ENCODE measurements at regions not wholly inside any gene's neighbourhood (a gene's known extent, or its start where the extent isn't known, plus 50 kb on each side); places are given as distances from the start of the nearest gene placed in this dataset.

- Histone ChIP-seq H3K27ac (ENCODE audit: low read depth, low read length, severe bottlenecking) (no peak overlapping the region), H3K4me1 (ENCODE audit: control insufficient read depth, insufficient read depth, low read length, poor library complexity, severe bottlenecking) (peaks cover 6% of the 10 kb centered on the region), H3K9me3 (ENCODE audit: control insufficient read depth, low read length) (no peaks in the 10 kb centered on the region), H3K36me3 (ENCODE audit: control insufficient read depth, insufficient read depth, low read length) (no peaks in the 10 kb centered on the region), H3K4me3 (ENCODE audit: extremely low read depth, insufficient read depth, low read length, poor library complexity, severe bottlenecking) (no peak overlapping the region)
- 100% methylated on average over 1 of the region's 4 CpGs for WGBS, 2 experiments (ENCODE audit: insufficient coverage in 2 of 2)
These were observed 104.9 kb upstream of the MBL2 start for GRCh38 chr10:52877451-52877850.

DNA sequence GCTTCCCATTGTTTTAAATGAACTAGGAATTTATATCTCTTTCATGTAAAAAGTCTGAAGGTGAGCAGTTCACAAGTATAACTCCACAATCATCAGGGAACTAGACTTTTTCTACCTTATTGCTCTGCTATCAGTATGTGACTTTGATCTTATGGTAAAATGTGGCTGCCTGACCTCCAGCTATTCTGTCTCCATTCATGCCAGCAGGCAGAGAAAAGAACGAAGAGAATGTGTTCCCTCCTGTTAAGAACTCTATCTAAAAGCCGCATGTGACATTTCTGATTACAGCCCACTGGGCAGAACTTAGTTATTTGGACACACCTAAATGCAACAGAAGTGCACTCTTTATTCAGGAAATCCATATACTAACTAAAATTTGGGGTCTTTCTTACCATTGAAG lies 102.8 kb upstream of the MBL2 start:
- 56 to 65% methylated on average over 1 to 2 of the region's 2 CpGs for WGBS, 2 experiments (ENCODE audit: insufficient coverage in 2 of 2)
- Histone ChIP-seq H3K4me3 (ENCODE audit: extremely low read depth, insufficient read depth, low read length, poor library complexity, severe bottlenecking) (no peak overlapping the region), H3K9me3 (ENCODE audit: control insufficient read depth, low read length) (peaks cover 2% of the 10 kb centered on the region), H3K27ac (ENCODE audit: low read depth, low read length, severe bottlenecking) (no peak overlapping the region), H3K36me3 (ENCODE audit: control insufficient read depth, insufficient read depth, low read length) (no peaks in the 10 kb centered on the region), H3K4me1 (ENCODE audit: control insufficient read depth, insufficient read depth, low read length, poor library complexity, severe bottlenecking) (no peaks in the 10 kb centered on the region)

- WGBS, 2 experiments (ENCODE audit: insufficient coverage in 2 of 2): 80 to 84% methylated on average over 4 of the region's 4 CpGs
- Histone ChIP-seq H3K4me1 (ENCODE audit: control insufficient read depth, insufficient read depth, low read length, poor library complexity, severe bottlenecking) (no peaks in the 10 kb centered on the region), H3K36me3 (ENCODE audit: control insufficient read depth, insufficient read depth, low read length) (no peaks in the 10 kb centered on the region), H3K9me3 (ENCODE audit: control insufficient read depth, low read length) (peaks cover 7% of the 10 kb centered on the region), H3K27ac (ENCODE audit: low read depth, low read length, severe bottlenecking) (no peak overlapping the region), H3K4me3 (ENCODE audit: extremely low read depth, insufficient read depth, low read length, poor library complexity, severe bottlenecking) (no peak overlapping the region)
These were observed 102.0 kb upstream of the MBL2 start for GRCh38 chr10:52874581-52874980.

DNA sequence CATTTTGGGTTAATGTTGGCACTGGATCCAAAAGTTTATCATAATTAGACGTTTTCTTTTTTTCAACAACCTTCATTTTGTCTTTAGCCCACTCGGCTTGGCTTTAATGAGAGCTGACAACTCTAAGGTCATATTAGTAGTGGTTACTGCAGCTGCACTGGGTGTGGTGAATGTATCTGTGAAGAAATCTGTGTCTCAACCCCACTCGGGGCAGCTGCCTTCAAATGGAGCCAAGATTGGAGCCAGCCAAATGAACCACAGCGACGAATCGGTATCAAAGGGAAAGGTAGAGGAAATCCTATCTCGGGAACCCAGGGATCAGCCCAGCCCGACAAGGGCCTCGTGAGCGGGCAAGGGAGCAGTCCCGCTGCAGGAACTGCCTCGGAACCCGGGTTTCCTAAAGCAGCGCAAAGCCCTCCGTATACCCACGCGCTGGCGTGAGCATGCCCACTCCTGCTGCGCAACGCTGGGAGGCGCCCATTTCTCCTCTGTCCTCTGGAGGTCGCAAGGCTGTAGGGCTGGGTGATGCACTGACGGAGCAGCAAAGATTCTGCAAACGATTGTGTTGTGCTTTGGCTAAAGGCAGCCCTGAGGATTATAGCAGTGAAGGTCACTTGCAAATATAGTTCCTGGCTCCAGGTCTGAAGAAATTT lies 98.7 kb upstream of the MBL2 start:
- H3K36me3 ChIP-seq (ENCODE audit: control insufficient read depth, insufficient read depth, low read length): no peaks in the 10 kb centered on the region
- H3K4me3 ChIP-seq (ENCODE audit: extremely low read depth, insufficient read depth, low read length, poor library complexity, severe bottlenecking): no peak overlapping the region
- 89 to 91% methylated on average over 22 of the region's 24 CpGs for WGBS, 2 experiments (ENCODE audit: insufficient coverage in 2 of 2)
- H3K4me1 ChIP-seq (ENCODE audit: control insufficient read depth, insufficient read depth, low read length, poor library complexity, severe bottlenecking): no peaks in the 10 kb centered on the region
- H3K27ac ChIP-seq (ENCODE audit: low read depth, low read length, severe bottlenecking): no peak overlapping the region
- peaks cover 29% of the 10 kb centered on the region for H3K9me3 ChIP-seq (ENCODE audit: control insufficient read depth, low read length)

GRCh38 chr10:52870562-52870961 lies 98.0 kb upstream of the MBL2 start:
- WGBS, 2 experiments (ENCODE audit: insufficient coverage in 2 of 2): no CpG with 5 or more reads among the region's 3 CpGs
- Histone ChIP-seq H3K4me1 (ENCODE audit: control insufficient read depth, insufficient read depth, low read length, poor library complexity, severe bottlenecking) (no peaks in the 10 kb centered on the region), H3K36me3 (ENCODE audit: control insufficient read depth, insufficient read depth, low read length) (no peaks in the 10 kb centered on the region), H3K4me3 (ENCODE audit: extremely low read depth, insufficient read depth, low read length, poor library complexity, severe bottlenecking) (no peak overlapping the region), H3K27ac (ENCODE audit: low read depth, low read length, severe bottlenecking) (no peak overlapping the region), H3K9me3 (ENCODE audit: control insufficient read depth, low read length) (peaks cover 29% of the 10 kb centered on the region)

DNA sequence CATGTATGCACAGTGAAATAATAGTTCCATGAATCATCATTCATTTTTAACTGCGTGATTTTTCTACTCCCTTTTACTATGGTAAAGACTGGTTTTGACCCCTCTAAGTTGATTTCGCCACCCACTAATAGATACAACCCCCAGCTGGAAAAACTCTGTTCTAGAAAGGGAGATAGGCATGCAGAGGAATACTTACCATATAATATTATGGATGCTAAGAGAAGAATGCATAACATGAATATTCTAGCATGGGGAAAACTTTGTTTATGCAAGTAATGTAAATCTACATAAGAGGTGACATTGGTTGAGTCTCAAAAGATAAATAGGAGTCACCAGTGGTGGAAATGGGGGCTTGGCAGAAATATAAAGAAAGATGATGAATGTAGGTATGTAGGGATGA lies 97.3 kb upstream of the MBL2 start:
- no CpG with 5 or more reads among the region's 2 CpGs for WGBS, 2 experiments (ENCODE audit: insufficient coverage in 2 of 2)
- Histone ChIP-seq H3K4me1 (ENCODE audit: control insufficient read depth, insufficient read depth, low read length, poor library complexity, severe bottlenecking) (peaks cover 3% of the 10 kb centered on the region), H3K27ac (ENCODE audit: low read depth, low read length, severe bottlenecking) (no peak overlapping the region), H3K36me3 (ENCODE audit: control insufficient read depth, insufficient read depth, low read length) (no peaks in the 10 kb centered on the region), H3K4me3 (ENCODE audit: extremely low read depth, insufficient read depth, low read length, poor library complexity, severe bottlenecking) (no peak overlapping the region), H3K9me3 (ENCODE audit: control insufficient read depth, low read length) (peaks cover 29% of the 10 kb centered on the region)

GRCh38 chr10:52865213-52865612 lies 92.6 kb upstream of the MBL2 start:
- no peak overlapping the region for H3K4me3 ChIP-seq (ENCODE audit: extremely low read depth, insufficient read depth, low read length, poor library complexity, severe bottlenecking)
- H3K9me3 ChIP-seq (ENCODE audit: control insufficient read depth, low read length): peaks cover 27% of the 10 kb centered on the region
- H3K36me3 ChIP-seq (ENCODE audit: control insufficient read depth, insufficient read depth, low read length): no peaks in the 10 kb centered on the region
- no peak overlapping the region for H3K27ac ChIP-seq (ENCODE audit: low read depth, low read length, severe bottlenecking)
- WGBS, 2 experiments (ENCODE audit: insufficient coverage in 2 of 2): 94 to 98% methylated on average over 9 of the region's 9 CpGs
- H3K4me1 ChIP-seq (ENCODE audit: control insufficient read depth, insufficient read depth, low read length, poor library complexity, severe bottlenecking): peaks cover 10% of the 10 kb centered on the region

GRCh38 chr10:52864201-52865106 lies 91.9 kb upstream of the MBL2 start:
- Histone ChIP-seq H3K36me3 (ENCODE audit: control insufficient read depth, insufficient read depth, low read length) (no peaks in the 10 kb centered on the region), H3K4me1 (ENCODE audit: control insufficient read depth, insufficient read depth, low read length, poor library complexity, severe bottlenecking) (peaks cover 10% of the 10 kb centered on the region), H3K9me3 (ENCODE audit: control insufficient read depth, low read length) (peaks cover 22% of the 10 kb centered on the region), H3K4me3 (ENCODE audit: extremely low read depth, insufficient read depth, low read length, poor library complexity, severe bottlenecking) (no peak overlapping the region), H3K27ac (ENCODE audit: low read depth, low read length, severe bottlenecking) (peak overlapping the region; percentile 76)
- 76 to 84% methylated on average over 9 of the region's 10 CpGs for whole genome bisulfite sequencing, 2 experiments (ENCODE audit: insufficient coverage in 2 of 2)

DNA sequence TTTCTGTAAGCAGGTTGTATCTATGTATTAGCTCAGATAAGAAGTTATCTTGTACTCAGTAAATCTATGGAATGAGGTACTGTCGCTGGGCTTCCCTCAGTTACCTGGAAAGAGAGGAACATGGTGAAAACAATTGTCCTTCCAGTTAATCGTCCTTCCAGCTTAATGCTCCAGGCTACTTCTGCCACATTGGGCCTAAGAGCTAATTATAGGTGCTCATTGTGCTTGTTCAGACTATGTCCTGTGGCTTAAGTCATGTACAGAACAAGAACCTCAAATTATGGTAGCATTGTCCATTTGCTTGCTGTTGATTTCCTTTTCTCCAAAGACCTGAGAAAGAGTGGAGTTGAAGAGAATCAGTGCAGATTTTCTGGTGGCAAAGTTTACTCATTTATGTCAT lies 86.1 kb upstream of the MBL2 start:
- Histone ChIP-seq H3K27ac (ENCODE audit: low read depth, low read length, severe bottlenecking) (no peak overlapping the region), H3K4me3 (ENCODE audit: extremely low read depth, insufficient read depth, low read length, poor library complexity, severe bottlenecking) (no peak overlapping the region)
- 83 to 100% methylated on average over 1 of the region's 2 CpGs for WGBS, 2 experiments (ENCODE audit: insufficient coverage in 2 of 2)

GRCh38 chr10:52855546-52856325 lies 83.2 kb upstream of the MBL2 start:
- no peak overlapping the region for H3K27ac ChIP-seq (ENCODE audit: low read depth, low read length, severe bottlenecking)
- no CpG with 5 or more reads among the region's 1 CpG for WGBS, 2 experiments (ENCODE audit: insufficient coverage in 2 of 2)
- no peaks in the 10 kb centered on the region for H3K9me3 ChIP-seq (ENCODE audit: control insufficient read depth, low read length)
- no peaks in the 10 kb centered on the region for H3K4me1 ChIP-seq (ENCODE audit: control insufficient read depth, insufficient read depth, low read length, poor library complexity, severe bottlenecking)
- no peaks in the 10 kb centered on the region for H3K36me3 ChIP-seq (ENCODE audit: control insufficient read depth, insufficient read depth, low read length)
- H3K4me3 ChIP-seq (ENCODE audit: extremely low read depth, insufficient read depth, low read length, poor library complexity, severe bottlenecking): no peak overlapping the region

More for the DNA sequence above, 86.1 kb upstream of the MBL2 start:
- H3K36me3 ChIP-seq (ENCODE audit: control insufficient read depth, insufficient read depth, low read length): no peaks in the 10 kb centered on the region
- H3K9me3 ChIP-seq (ENCODE audit: control insufficient read depth, low read length): no peaks in the 10 kb centered on the region
- no peaks in the 10 kb centered on the region for H3K4me1 ChIP-seq (ENCODE audit: control insufficient read depth, insufficient read depth, low read length, poor library complexity, severe bottlenecking)
